ENCODE measurements at regions not wholly inside any gene's neighbourhood (a gene's known extent, or its start where the extent isn't known, plus 50 kb on each side); places are given as distances from the start of the nearest gene placed in this dataset.

DNA sequence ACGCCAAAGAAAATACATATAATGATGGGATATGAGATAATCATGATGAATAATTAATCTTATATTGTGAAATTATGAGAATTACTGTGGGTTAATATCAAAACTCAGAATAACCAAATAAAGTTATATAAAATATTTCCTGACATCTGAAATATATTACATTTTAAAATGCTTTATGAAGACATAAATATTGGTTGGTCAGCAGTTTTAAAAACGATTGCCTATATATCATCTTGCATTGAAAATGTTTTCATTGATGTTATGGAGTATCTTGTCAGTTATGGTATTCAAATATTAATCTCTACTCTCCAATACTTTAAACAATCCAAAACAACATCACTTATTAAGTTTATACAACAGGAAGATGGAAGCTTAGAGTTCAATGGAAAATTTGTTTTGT lies 228.1 kb upstream of the FERD3L start:
- DNase-seq (ENCODE audit: low read depth), result no peak
- TF ChIP-seq, protein P1, sequence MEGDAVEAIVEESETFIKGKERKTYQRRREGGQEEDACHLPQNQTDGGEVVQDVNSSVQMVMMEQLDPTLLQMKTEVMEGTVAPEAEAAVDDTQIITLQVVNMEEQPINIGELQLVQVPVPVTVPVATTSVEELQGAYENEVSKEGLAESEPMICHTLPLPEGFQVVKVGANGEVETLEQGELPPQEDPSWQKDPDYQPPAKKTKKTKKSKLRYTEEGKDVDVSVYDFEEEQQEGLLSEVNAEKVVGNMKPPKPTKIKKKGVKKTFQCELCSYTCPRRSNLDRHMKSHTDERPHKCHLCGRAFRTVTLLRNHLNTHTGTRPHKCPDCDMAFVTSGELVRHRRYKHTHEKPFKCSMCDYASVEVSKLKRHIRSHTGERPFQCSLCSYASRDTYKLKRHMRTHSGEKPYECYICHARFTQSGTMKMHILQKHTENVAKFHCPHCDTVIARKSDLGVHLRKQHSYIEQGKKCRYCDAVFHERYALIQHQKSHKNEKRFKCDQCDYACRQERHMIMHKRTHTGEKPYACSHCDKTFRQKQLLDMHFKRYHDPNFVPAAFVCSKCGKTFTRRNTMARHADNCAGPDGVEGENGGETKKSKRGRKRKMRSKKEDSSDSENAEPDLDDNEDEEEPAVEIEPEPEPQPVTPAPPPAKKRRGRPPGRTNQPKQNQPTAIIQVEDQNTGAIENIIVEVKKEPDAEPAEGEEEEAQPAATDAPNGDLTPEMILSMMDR (conservative IDR thresholded peaks at IDR 0.05; ENCODE audit: low read depth, low read length), result no peak
- H3K4me3 ChIP-seq (ENCODE audit: low read depth, low read length), result no peak overlapping the region

DNA sequence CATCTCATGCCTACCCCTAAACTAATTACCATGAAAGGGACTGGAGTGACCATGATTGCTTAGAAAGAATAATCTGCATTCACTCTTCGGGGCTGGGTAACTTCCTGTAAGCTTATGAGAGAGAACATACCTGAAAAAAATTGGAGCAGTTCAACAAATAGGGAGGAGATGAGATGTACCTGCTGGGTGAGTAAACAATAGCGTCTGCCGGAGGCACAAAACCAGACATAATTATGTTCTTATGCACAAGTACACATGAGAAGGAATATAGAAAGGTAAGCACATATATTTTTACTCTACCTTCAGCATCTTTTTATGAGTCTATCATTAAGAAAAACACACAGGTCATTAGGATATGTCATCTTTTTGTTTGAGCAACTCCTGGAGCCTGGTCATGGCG lies 224.6 kb upstream of the FERD3L start:
- DNase-seq (ENCODE audit: low read depth), result no peak
- TF ChIP-seq, protein P1 (conservative IDR thresholded peaks at IDR 0.05; ENCODE audit: low read depth, low read length), result no peak
- H3K4me3 ChIP-seq (ENCODE audit: low read depth, low read length), result no peak overlapping the region

DNA sequence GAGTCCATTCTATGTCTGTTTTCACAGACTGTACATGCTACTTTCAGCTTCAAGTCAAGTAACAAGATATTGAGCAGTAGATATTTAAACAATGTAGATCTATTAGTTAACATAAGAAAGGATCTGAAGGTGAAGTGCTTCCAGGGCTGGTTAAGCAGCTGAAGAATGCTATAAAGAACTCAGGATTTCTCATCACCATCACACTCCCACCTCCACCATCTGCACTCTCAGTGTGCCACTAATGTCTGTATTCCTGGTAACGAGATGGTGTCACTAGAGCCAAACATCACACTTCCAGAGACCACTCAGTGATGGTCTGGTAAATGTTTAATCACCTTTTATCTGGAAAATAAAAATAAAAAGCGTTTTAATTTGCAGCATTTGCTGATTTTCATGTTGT lies 224.0 kb upstream of the FERD3L start:
- no peak overlapping the region for H3K4me3 ChIP-seq (ENCODE audit: low read depth, low read length)
- no peak for DNase-seq (ENCODE audit: low read depth)
- TF ChIP-seq, protein P1 (conservative IDR thresholded peaks at IDR 0.05; ENCODE audit: low read depth, low read length), result no peak

DNA sequence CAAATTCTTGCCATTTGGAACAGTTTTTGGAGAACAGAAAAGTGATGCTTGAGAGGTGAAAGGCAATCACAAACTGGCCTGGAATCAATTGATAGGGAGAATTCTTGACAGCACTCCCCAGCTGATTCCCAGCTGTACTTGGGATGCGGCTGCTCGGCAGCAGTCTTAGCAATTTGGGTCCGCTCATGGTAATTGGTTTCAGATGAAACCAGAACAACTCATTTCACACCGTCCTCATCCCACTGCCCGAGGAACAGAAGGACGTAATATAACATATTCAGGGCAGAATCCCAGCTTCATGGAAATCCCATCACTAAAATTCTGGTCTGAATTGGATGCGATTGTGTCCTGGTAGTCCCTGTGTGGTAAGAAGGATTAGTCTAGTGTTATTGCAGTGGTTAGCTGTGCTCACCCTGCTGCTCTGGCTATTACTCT lies 223.3 kb upstream of the FERD3L start:
- TF ChIP-seq, protein P1 (conservative IDR thresholded peaks at IDR 0.05; ENCODE audit: low read depth, low read length), result no peak
- DNase-seq (ENCODE audit: low read depth), result no peak
- H3K4me3 ChIP-seq (ENCODE audit: low read depth, low read length), result no peak overlapping the region

DNA sequence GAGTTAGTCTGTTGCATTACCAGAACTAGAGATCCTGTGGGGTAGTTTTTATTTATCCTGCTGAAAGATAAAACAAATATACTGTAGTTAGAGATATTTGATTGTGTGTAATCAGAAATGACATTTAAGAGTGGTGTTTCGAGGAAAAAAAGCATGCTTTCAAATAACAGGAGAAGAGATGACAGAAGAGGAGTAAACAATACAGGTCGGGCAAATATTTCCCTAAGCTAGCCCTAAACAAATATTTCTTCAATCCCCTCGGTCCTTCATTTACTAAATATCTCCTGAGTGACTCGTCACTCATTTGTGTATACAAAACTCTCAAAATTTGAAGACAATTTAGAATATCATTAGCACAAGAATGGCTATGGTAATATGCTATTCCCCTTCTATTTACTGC lies 219.7 kb upstream of the FERD3L start:
- no peak overlapping the region for H3K4me3 ChIP-seq (ENCODE audit: low read depth, low read length)
- no peak for DNase-seq (ENCODE audit: low read depth)

DNA sequence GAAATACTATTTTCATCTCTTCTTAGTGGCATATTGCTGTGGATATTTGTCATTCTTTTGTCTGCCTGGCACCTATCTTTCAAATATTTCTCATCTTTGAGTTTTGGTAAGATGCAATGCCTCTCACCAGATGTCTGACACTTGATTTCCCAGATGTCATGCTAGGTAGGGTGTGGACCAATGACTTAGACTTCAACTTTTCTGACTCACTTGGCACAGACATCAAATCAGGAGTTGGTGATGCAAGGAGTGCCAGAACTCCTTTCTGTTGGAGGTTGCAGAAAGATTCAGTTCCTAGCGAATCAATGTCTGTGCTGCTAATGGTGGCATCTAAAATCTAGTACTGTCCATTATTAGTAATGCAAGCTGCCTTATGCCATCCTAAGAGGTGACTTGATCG lies 216.9 kb upstream of the FERD3L start:
- no peak overlapping the region for H3K4me3 ChIP-seq (ENCODE audit: low read depth, low read length)
- TF ChIP-seq, protein P1 (conservative IDR thresholded peaks at IDR 0.05; ENCODE audit: low read depth, low read length), result no peak
- no peak for DNase-seq (ENCODE audit: low read depth)

More for the DNA sequence above, 219.7 kb upstream of the FERD3L start:
- TF ChIP-seq, protein P1 (conservative IDR thresholded peaks at IDR 0.05; ENCODE audit: low read depth, low read length), result no peak

DNA sequence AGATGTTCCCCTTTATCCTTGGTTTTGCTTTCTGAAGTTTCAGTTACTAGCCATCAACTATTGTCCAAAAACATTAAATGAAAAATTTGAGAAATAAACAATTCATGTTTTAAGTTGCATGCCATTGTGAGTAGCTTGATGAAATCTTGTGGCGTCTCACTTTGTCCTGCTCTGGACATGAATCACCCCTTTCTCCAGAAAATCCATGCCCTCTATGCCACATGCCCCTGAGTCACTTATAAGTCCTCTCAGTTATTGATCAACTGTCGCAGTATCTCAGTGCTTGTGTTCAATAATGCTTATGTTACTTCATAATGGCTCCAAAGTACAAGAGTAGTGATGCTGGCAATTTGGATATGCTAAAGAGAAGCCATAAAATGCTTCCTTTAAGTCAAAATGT lies 208.0 kb upstream of the FERD3L start:
- H3K4me3 ChIP-seq (ENCODE audit: low read depth, low read length), result no peak overlapping the region
- DNase-seq (ENCODE audit: low read depth), result no peak
- TF ChIP-seq, protein P1 (conservative IDR thresholded peaks at IDR 0.05; ENCODE audit: low read depth, low read length), result no peak

All from epithelial cell of proximal tubule (primary cell).